ENCODE measurements at regions not wholly inside any gene's neighbourhood (a gene's known extent, or its start where the extent isn't known, plus 50 kb on each side); places are given as distances from the start of the nearest gene placed in this dataset.

DNA sequence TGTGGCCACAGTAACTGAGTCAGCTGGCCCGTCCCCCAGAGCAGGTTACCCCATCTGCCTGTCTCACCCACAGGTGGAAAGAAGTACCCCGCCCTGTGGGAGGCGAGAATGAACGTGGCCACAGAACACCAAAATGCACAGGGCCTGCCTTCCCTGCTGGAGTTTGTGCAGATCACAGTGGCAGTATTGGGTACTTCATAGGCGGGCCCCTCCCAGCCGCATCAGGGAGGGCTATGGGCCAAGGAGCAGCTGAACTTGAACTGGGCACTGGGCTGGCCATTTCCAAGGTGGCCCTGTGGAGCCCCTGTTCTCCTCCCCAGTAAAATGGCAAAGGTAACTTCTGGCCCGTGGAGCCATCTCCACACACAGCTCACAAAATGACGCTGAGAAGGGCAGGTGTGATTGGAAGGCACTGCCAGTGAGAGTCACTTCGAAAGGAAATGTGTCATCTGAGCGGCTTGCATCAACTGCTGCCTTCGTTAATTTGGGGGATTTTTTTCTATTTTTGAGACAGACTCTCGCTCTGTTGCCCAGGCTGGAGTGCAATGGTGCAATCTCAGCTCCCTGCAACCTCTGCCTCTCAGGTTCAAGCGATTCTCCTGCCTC is 162.9 kb downstream of the ENGASE start:
- no peaks in the 10 kb centered on the region for H3K36me3 ChIP-seq
- intact Hi-C loops (cut with DNase I; ENCODE audit: low total_unique reads), result no loop called here
- H3K27ac ChIP-seq, result no peak overlapping the region
- H3K27me3 ChIP-seq, result no peaks in the 10 kb centered on the region
- H3K9me3 ChIP-seq, result no peaks in the 10 kb centered on the region
- no peak overlapping the region for H3K4me3 ChIP-seq
- H3K4me1 ChIP-seq, result no peaks in the 10 kb centered on the region
- no peak for DNase-seq
- TF ChIP-seq, protein P1, sequence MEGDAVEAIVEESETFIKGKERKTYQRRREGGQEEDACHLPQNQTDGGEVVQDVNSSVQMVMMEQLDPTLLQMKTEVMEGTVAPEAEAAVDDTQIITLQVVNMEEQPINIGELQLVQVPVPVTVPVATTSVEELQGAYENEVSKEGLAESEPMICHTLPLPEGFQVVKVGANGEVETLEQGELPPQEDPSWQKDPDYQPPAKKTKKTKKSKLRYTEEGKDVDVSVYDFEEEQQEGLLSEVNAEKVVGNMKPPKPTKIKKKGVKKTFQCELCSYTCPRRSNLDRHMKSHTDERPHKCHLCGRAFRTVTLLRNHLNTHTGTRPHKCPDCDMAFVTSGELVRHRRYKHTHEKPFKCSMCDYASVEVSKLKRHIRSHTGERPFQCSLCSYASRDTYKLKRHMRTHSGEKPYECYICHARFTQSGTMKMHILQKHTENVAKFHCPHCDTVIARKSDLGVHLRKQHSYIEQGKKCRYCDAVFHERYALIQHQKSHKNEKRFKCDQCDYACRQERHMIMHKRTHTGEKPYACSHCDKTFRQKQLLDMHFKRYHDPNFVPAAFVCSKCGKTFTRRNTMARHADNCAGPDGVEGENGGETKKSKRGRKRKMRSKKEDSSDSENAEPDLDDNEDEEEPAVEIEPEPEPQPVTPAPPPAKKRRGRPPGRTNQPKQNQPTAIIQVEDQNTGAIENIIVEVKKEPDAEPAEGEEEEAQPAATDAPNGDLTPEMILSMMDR (IDR thresholded peaks at IDR 0.05), result no peak
- no peak for TF ChIP-seq POLR2A (IDR thresholded peaks at IDR 0.05)

DNA sequence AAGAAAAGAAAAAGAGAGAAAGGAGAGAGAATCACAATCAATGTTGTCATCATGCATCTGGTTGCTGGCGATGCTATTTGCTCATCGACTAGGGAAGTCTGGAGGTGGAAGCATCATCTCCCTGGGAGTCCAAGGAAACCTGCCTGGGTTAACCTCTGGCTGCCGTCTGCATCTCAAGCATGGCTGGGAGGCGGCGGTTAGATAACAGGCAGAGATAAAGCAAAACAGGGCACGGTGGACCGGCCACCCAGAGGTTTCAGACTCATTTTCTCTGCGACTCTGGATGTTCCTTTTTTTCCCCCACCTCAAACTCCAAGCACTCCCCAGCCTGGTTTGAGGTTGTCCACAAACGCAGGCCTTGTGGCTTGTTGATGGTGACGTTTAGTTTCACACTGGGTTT is 161.2 kb downstream of the ENGASE start:
- intact Hi-C loops (cut with DNase I; ENCODE audit: low total_unique reads), result no loop called here
- no peak for DNase-seq
- no peaks in the 10 kb centered on the region for H3K9me3 ChIP-seq
- no peaks in the 10 kb centered on the region for H3K4me1 ChIP-seq
- no peaks in the 10 kb centered on the region for H3K36me3 ChIP-seq
- no peak overlapping the region for H3K4me3 ChIP-seq
- H3K27me3 ChIP-seq, result no peaks in the 10 kb centered on the region
- no peak for TF ChIP-seq POLR2A (IDR thresholded peaks at IDR 0.05)
- TF ChIP-seq, protein P1 (IDR thresholded peaks at IDR 0.05), result no peak
- H3K27ac ChIP-seq, result no peak overlapping the region

DNA sequence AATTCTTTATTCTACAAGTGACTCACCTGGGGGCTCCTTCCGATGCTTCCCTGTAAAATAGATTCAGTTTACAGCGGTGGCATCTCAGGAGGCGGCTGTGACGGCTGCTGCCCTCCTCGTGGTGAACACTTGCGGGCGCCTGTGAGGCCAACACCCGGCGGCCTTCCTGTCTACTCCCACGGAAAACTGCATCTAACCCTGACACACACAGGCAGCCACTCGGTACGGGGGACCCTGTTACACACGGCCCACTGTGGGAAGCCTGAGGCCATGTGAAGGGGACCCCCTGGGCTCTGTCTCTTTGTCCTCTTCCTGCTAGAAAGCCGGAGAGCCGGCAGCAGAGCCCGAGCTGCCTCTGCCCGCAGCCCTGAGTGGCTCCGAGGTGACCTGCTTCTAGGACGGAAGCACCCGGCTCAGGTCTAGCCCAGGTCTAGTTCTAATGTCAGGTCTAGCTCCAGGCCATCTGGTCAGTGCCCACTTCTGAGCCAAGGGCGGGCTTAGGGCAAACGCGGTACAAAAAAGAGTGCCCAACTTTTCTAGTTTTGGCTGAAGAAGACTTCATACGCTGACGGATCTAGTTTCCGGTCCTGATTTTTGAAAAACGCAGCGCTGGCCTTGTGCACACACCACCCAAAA is 159.4 kb downstream of the ENGASE start:
- no peak for DNase-seq
- H3K27me3 ChIP-seq, result no peaks in the 10 kb centered on the region
- H3K4me1 ChIP-seq, result no peaks in the 10 kb centered on the region
- H3K4me3 ChIP-seq, result no peak overlapping the region
- H3K9me3 ChIP-seq, result no peaks in the 10 kb centered on the region
- intact Hi-C loops (cut with DNase I; ENCODE audit: low total_unique reads), result no loop called here
- H3K36me3 ChIP-seq, result no peaks in the 10 kb centered on the region
- H3K27ac ChIP-seq, result no peak overlapping the region
- TF ChIP-seq POLR2A (IDR thresholded peaks at IDR 0.05), result no peak
- TF ChIP-seq, protein P1 (IDR thresholded peaks at IDR 0.05), result no peak

DNA sequence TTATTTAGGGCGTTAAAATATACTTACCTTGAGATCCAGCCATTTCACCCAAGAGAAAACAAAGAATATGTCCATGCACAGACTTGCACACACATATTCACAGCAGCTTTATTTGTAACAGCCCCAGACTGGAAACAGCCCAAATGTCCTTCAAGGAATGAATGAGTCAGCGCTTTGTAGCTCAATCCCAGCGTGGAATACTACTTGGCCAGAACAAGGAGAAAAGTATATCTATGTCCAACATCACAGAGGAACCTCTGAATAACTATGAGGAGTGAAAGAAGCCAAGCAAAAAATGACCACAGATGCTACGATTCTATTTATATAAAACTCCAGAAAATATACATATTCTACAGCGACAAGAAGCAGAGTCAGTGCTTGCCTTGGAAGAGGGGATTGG is 158.3 kb downstream of the ENGASE start:
- H3K9me3 ChIP-seq, result no peaks in the 10 kb centered on the region
- intact Hi-C loops (cut with DNase I; ENCODE audit: low total_unique reads), result no loop called here
- no peak for DNase-seq
- H3K4me1 ChIP-seq, result no peaks in the 10 kb centered on the region
- no peak overlapping the region for H3K27ac ChIP-seq
- no peaks in the 10 kb centered on the region for H3K36me3 ChIP-seq
- H3K27me3 ChIP-seq, result no peaks in the 10 kb centered on the region
- no peak for TF ChIP-seq POLR2A (IDR thresholded peaks at IDR 0.05)
- TF ChIP-seq, protein P1 (IDR thresholded peaks at IDR 0.05), result no peak
- no peak overlapping the region for H3K4me3 ChIP-seq

DNA sequence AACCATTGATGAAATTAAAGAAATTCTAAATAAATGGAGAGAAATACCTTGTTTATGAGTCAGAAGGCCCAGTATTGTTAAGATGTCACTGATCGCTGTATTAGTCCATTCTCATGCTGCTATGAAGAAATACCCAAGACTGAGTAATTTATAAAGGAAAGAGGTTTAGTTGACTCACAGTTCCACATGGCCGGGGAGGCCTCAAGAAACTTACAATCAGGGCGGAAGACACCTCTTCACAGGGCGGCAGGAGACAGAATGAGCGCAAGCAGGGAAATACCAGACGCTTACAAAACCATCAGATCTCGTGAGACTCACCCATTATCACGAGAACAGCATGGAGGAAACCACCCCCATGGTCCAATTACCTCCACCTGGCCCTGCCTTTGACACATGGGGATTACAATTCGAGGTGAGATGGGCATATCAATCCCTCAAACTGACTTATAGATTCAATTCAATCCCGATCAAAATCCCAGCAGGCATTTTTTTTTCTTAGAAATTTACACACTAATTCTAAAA is 157.2 kb downstream of the ENGASE start:
- TF ChIP-seq, protein P1 (IDR thresholded peaks at IDR 0.05), result no peak
- TF ChIP-seq POLR2A (IDR thresholded peaks at IDR 0.05), result no peak
- H3K36me3 ChIP-seq, result no peaks in the 10 kb centered on the region
- intact Hi-C loops (cut with DNase I; ENCODE audit: low total_unique reads), result no loop called here
- no peak overlapping the region for H3K27ac ChIP-seq
- no peaks in the 10 kb centered on the region for H3K27me3 ChIP-seq
- H3K4me3 ChIP-seq, result no peak overlapping the region
- H3K4me1 ChIP-seq, result no peaks in the 10 kb centered on the region
- DNase-seq, result no peak
- no peaks in the 10 kb centered on the region for H3K9me3 ChIP-seq

All from uterus (tissue), 3 donors.